ENCODE measurements at regions not wholly inside any gene's neighbourhood (a gene's known extent, or its start where the extent isn't known, plus 50 kb on each side); places are given as distances from the start of the nearest gene placed in this dataset.

DNA sequence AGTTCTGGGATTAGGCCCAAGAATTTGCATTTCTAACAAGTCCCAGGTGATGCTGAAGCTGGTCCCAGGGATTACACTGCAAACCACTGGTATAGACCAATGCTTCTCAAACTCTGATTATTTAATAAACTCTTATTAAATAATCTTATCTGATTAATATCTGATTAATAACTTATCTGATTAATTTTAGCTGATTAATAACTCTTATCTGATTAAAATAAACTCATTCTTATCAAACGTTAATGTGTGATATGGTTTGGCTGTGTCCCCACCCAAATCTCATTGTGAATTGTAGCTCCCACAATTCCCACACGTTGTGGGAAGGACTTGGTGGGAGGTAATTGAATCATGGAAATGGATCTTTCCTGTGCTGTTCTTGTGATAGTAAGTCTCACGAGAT is 78.6 kb upstream of the TANC2 start:
- Histone ChIP-seq H3K4me3 (ENCODE audit: severe bottlenecking) (no peak overlapping the region), H3K4me1 (ENCODE audit: insufficient read depth, poor library complexity, severe bottlenecking) (peaks cover 27% of the 10 kb centered on the region), H3K27me3 (ENCODE audit: insufficient read depth, poor library complexity, severe bottlenecking) (no peaks in the 10 kb centered on the region), H3K27ac (ENCODE audit: poor library complexity, severe bottlenecking) (peak overlapping the region; percentile 46), H3K9me3 (ENCODE audit: severe bottlenecking) (no peaks in the 10 kb centered on the region), H3K36me3 (ENCODE audit: low read depth) (no peaks in the 10 kb centered on the region)
- TF ChIP-seq CTCF (IDR thresholded peaks at IDR 0.05; ENCODE audit: poor library complexity, severe bottlenecking) = no peak
- no peak for ATAC-seq (ENCODE audit: low read depth)
- DNase-seq (ENCODE audit: low spot score) = no peak

GRCh38 chr17:62884781-62885180 is 76.7 kb upstream of the MARCHF10 start:
- Histone ChIP-seq H3K4me3 (ENCODE audit: severe bottlenecking) (no peak overlapping the region), H3K36me3 (ENCODE audit: low read depth) (no peaks in the 10 kb centered on the region), H3K27me3 (ENCODE audit: insufficient read depth, poor library complexity, severe bottlenecking) (no peaks in the 10 kb centered on the region), H3K4me1 (ENCODE audit: insufficient read depth, poor library complexity, severe bottlenecking) (peaks cover 20% of the 10 kb centered on the region), H3K9me3 (ENCODE audit: severe bottlenecking) (no peaks in the 10 kb centered on the region), H3K27ac (ENCODE audit: poor library complexity, severe bottlenecking) (no peak overlapping the region)
- DNase-seq (ENCODE audit: low spot score) (no peak), ATAC-seq (ENCODE audit: low read depth) (no peak)
- TF ChIP-seq CTCF (IDR thresholded peaks at IDR 0.05; ENCODE audit: poor library complexity, severe bottlenecking) = no peak

GRCh38 chr17:62882878-62883277 is 74.8 kb upstream of the MARCHF10 start:
- H3K27ac ChIP-seq (ENCODE audit: poor library complexity, severe bottlenecking) = no peak overlapping the region
- no peaks in the 10 kb centered on the region for H3K27me3 ChIP-seq (ENCODE audit: insufficient read depth, poor library complexity, severe bottlenecking)
- H3K4me1 ChIP-seq (ENCODE audit: insufficient read depth, poor library complexity, severe bottlenecking) = peaks cover 5% of the 10 kb centered on the region
- no peak for DNase-seq (ENCODE audit: low spot score)
- H3K36me3 ChIP-seq (ENCODE audit: low read depth) = no peaks in the 10 kb centered on the region
- H3K9me3 ChIP-seq (ENCODE audit: severe bottlenecking) = no peaks in the 10 kb centered on the region
- no peak for TF ChIP-seq CTCF (IDR thresholded peaks at IDR 0.05; ENCODE audit: poor library complexity, severe bottlenecking)
- ATAC-seq (ENCODE audit: low read depth) = no peak
- H3K4me3 ChIP-seq (ENCODE audit: severe bottlenecking) = no peak overlapping the region

- Histone ChIP-seq H3K27me3 (ENCODE audit: insufficient read depth, poor library complexity, severe bottlenecking) (no peaks in the 10 kb centered on the region), H3K4me1 (ENCODE audit: insufficient read depth, poor library complexity, severe bottlenecking) (peaks cover 3% of the 10 kb centered on the region), H3K4me3 (ENCODE audit: severe bottlenecking) (no peak overlapping the region), H3K9me3 (ENCODE audit: severe bottlenecking) (no peaks in the 10 kb centered on the region), H3K36me3 (ENCODE audit: low read depth) (no peaks in the 10 kb centered on the region), H3K27ac (ENCODE audit: poor library complexity, severe bottlenecking) (no peak overlapping the region)
- DNase-seq (ENCODE audit: low spot score) (no peak), ATAC-seq (ENCODE audit: low read depth) (no peak)
- TF ChIP-seq CTCF (IDR thresholded peaks at IDR 0.05; ENCODE audit: poor library complexity, severe bottlenecking) = no peak
Measured at GRCh38 chr17:62882284-62882683, 74.2 kb upstream of the MARCHF10 start.

DNA sequence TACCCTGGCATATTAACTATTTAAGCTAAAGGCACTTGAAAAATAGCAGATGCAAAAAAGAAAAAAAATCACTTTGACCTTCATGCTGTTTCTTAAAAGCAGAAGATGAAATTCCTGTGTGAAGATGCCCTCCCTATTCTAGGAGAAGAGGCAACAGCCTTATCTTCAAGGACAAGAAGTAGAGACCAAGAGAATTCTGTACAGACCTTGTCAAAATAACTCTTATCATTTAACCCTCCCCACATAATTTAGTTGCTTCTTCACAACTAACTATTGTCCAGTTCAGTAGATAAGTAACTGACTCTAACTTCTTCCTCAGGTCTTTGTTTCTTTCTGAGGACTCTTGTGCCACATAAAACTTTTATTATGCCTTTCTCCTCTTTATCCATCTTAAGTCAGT is 72.0 kb upstream of the MARCHF10 start:
- no peaks in the 10 kb centered on the region for H3K27me3 ChIP-seq (ENCODE audit: insufficient read depth, poor library complexity, severe bottlenecking)
- ATAC-seq (ENCODE audit: low read depth) (no peak), DNase-seq (ENCODE audit: low spot score) (no peak)
- no peak overlapping the region for H3K27ac ChIP-seq (ENCODE audit: poor library complexity, severe bottlenecking)
- no peaks in the 10 kb centered on the region for H3K9me3 ChIP-seq (ENCODE audit: severe bottlenecking)
- no peak overlapping the region for H3K4me3 ChIP-seq (ENCODE audit: severe bottlenecking)
- TF ChIP-seq CTCF (IDR thresholded peaks at IDR 0.05; ENCODE audit: poor library complexity, severe bottlenecking) = no peak
- no peaks in the 10 kb centered on the region for H3K36me3 ChIP-seq (ENCODE audit: low read depth)
- peaks cover 24% of the 10 kb centered on the region for H3K4me1 ChIP-seq (ENCODE audit: insufficient read depth, poor library complexity, severe bottlenecking)
